ENCODE measurements at regions not wholly inside any gene's neighbourhood (a gene's known extent, or its start where the extent isn't known, plus 50 kb on each side); places are given as distances from the start of the nearest gene placed in this dataset.

- intact Hi-C loops (cut with DNase I; ENCODE audit: low total_unique reads) = no loop called here
- Histone ChIP-seq H3K4me1 (peaks cover 0 to 19% (median 3%) of the 10 kb centered on the region in 4 donors), H3K36me3 (no peaks in the 10 kb centered on the region), H3K9me3 (no peaks in the 10 kb centered on the region), H3K27ac (no peak overlapping the region), H3K27me3 (no peaks in the 10 kb centered on the region), H3K4me3 (no peak overlapping the region)
- TF ChIP-seq, protein P1, sequence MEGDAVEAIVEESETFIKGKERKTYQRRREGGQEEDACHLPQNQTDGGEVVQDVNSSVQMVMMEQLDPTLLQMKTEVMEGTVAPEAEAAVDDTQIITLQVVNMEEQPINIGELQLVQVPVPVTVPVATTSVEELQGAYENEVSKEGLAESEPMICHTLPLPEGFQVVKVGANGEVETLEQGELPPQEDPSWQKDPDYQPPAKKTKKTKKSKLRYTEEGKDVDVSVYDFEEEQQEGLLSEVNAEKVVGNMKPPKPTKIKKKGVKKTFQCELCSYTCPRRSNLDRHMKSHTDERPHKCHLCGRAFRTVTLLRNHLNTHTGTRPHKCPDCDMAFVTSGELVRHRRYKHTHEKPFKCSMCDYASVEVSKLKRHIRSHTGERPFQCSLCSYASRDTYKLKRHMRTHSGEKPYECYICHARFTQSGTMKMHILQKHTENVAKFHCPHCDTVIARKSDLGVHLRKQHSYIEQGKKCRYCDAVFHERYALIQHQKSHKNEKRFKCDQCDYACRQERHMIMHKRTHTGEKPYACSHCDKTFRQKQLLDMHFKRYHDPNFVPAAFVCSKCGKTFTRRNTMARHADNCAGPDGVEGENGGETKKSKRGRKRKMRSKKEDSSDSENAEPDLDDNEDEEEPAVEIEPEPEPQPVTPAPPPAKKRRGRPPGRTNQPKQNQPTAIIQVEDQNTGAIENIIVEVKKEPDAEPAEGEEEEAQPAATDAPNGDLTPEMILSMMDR (IDR thresholded peaks at IDR 0.05) = no peak
- no peak for DNase-seq
Observed at GRCh38 chr5:5616247-5616895, 193.9 kb downstream of the ICE1 start.

GRCh38 chr5:5615569-5615968 lies 193.1 kb downstream of the ICE1 start:
- TF ChIP-seq, protein P1 (IDR thresholded peaks at IDR 0.05) = no peak
- Histone ChIP-seq H3K36me3 (no peaks in the 10 kb centered on the region), H3K4me1 (peaks cover 0 to 19% (median 3%) of the 10 kb centered on the region in 4 donors), H3K4me3 (no peak overlapping the region), H3K9me3 (no peaks in the 10 kb centered on the region), H3K27ac (no peak overlapping the region), H3K27me3 (no peaks in the 10 kb centered on the region)
- no peak for DNase-seq
- intact Hi-C loops (cut with DNase I; ENCODE audit: low total_unique reads) = no loop called here

- no peaks in the 10 kb centered on the region for H3K36me3 ChIP-seq
- TF ChIP-seq, protein P1 (IDR thresholded peaks at IDR 0.05) = no peak
- no peak overlapping the region for H3K4me3 ChIP-seq
- H3K9me3 ChIP-seq = no peaks in the 10 kb centered on the region
- H3K27ac ChIP-seq = no peak overlapping the region
- peaks cover 0 to 19% (median 3%) of the 10 kb centered on the region in 4 donors for H3K4me1 ChIP-seq
- intact Hi-C loops (cut with DNase I; ENCODE audit: low total_unique reads) = no loop called here
- no peak for DNase-seq
- H3K27me3 ChIP-seq = no peaks in the 10 kb centered on the region
Observed at GRCh38 chr5:5613261-5613990, 190.9 kb downstream of the ICE1 start.

DNA sequence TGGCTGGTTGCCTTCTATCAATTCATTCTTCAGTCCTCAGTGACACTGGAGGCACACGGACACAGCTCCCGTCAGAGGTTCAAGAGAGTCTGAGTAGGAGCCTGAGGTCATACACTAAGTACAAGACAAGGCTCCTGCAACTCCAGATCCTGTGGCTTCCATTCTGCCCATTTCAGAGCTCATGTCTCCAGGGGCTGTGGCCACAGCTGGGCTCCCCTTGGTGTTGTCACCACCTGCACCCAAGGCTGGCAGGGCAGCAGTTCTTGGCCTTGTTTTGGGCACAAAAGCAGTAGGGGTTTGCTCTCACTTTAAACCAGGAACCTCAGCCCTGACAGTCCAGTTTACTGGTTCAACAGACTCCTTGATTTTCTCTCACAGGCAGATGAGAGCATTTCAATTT lies 189.6 kb downstream of the ICE1 start:
- intact Hi-C loops (cut with DNase I; ENCODE audit: low total_unique reads) = no loop called here
- Histone ChIP-seq H3K36me3 (no peaks in the 10 kb centered on the region), H3K4me3 (no peak overlapping the region), H3K27me3 (no peaks in the 10 kb centered on the region), H3K4me1 (peaks cover 0 to 12% (median 3%) of the 10 kb centered on the region in 4 donors), H3K9me3 (no peaks in the 10 kb centered on the region), H3K27ac (no peak overlapping the region)
- TF ChIP-seq, protein P1 (IDR thresholded peaks at IDR 0.05) = no peak
- no peak for DNase-seq

GRCh38 chr5:5609935-5610334 lies 187.5 kb downstream of the ICE1 start:
- Histone ChIP-seq H3K27me3 (no peaks in the 10 kb centered on the region), H3K27ac (no peak overlapping the region), H3K4me3 (no peak overlapping the region), H3K36me3 (no peaks in the 10 kb centered on the region), H3K9me3 (no peaks in the 10 kb centered on the region), H3K4me1 (no peaks in the 10 kb centered on the region)
- intact Hi-C loops (cut with DNase I; ENCODE audit: low total_unique reads) = no loop called here
- TF ChIP-seq, protein P1 (IDR thresholded peaks at IDR 0.05) = no peak
- no peak for DNase-seq

All from tibial artery (tissue), 4 donors.